Muscle layer of colon (tissue), 2 donors: ENCODE measurements at regions not wholly inside any gene's neighbourhood (a gene's known extent, or its start where the extent isn't known, plus 50 kb on each side); places are given as distances from the start of the nearest gene placed in this dataset.
A peak's percentile ranks its signal among the peaks of the same experiment; 100 is the strongest.

Experiments
- H3K27ac ChIP-seq: one replicate; pipeline ENCODE4 v1.7.0; 2013; ENCODE audit warnings: low read depth, mild to moderate bottlenecking, low read length, moderate library complexity
- H3K27me3 ChIP-seq, 2 donors: one replicate each; pipeline ENCODE4 v1.7.0; 2013; ENCODE audit warnings: low read length in 2 of 2, mild to moderate bottlenecking in 2 of 2; ENCODE audit not compliant: insufficient read depth in 2 of 2, control insufficient read depth in 1 of 2
- H3K36me3 ChIP-seq: one replicate; pipeline ENCODE4 v1.7.0; 2013; ENCODE audit warnings: mild to moderate bottlenecking, low read length; ENCODE audit not compliant: insufficient read depth
- H3K4me1 ChIP-seq: one replicate; pipeline ENCODE4 v1.7.0; 2013; ENCODE audit warnings: mild to moderate bottlenecking, low read length; ENCODE audit not compliant: insufficient read depth
- H3K4me3 ChIP-seq, 2 donors: one replicate each; pipeline ENCODE4 v1.7.0; 2013; ENCODE audit warnings: low read length in 2 of 2, low read depth in 1 of 2, mild to moderate bottlenecking in 1 of 2, moderate library complexity in 1 of 2
- H3K9ac ChIP-seq: one replicate; pipeline ENCODE4 v1.7.0; 2013; ENCODE audit warnings: low read length
- H3K9me3 ChIP-seq: one replicate; pipeline ENCODE4 v1.7.0; 2013; ENCODE audit warnings: mild to moderate bottlenecking, low read length
- donor health status: abdominal sarcoma.
- donor health status: Adenocarcinoma of cecum.

GRCh38 chr12:91316161-91316906, 133.7 kb upstream of the DCN start:
- Histone ChIP-seq H3K4me1 (no peaks in the 10 kb centered on the region), H3K9ac (no peak overlapping the region), H3K4me3 (no peak overlapping the region), H3K36me3 (no peaks in the 10 kb centered on the region), H3K27me3 (no peaks in the 10 kb centered on the region), H3K27ac (no peak overlapping the region), H3K9me3 (no peaks in the 10 kb centered on the region)

DNA sequence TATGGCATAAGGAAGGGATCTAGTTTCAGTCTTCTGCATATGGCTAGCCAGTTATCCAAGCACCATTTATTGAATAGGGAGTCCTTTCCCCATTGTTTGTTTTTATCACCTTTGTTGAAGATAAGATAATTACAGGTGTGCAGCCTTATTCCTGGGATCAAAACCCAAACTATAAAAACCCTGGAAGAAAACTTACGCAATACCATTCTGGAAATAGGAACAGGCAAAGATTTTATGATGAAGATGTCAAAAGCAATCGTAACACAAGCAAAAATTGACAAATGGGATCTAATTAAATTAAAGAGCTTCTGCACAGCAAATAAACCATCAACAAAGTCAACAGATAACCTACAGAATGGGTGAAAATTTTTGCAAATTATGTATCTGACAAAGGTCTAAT, 128.5 kb upstream of the DCN start:
- Histone ChIP-seq H3K36me3 (no peaks in the 10 kb centered on the region), H3K27me3 (no peaks in the 10 kb centered on the region), H3K27ac (no peak overlapping the region), H3K9me3 (no peaks in the 10 kb centered on the region), H3K4me3 (no peak overlapping the region), H3K9ac (no peak overlapping the region), H3K4me1 (peaks cover 10% of the 10 kb centered on the region)

- Histone ChIP-seq H3K27ac (no peak overlapping the region), H3K9ac (no peak overlapping the region), H3K36me3 (no peaks in the 10 kb centered on the region), H3K27me3 (no peaks in the 10 kb centered on the region), H3K9me3 (no peaks in the 10 kb centered on the region), H3K4me3 (no peak overlapping the region), H3K4me1 (peaks cover 10% of the 10 kb centered on the region)
Measured at GRCh38 chr12:91309450-91309849, 126.8 kb upstream of the DCN start.

DNA sequence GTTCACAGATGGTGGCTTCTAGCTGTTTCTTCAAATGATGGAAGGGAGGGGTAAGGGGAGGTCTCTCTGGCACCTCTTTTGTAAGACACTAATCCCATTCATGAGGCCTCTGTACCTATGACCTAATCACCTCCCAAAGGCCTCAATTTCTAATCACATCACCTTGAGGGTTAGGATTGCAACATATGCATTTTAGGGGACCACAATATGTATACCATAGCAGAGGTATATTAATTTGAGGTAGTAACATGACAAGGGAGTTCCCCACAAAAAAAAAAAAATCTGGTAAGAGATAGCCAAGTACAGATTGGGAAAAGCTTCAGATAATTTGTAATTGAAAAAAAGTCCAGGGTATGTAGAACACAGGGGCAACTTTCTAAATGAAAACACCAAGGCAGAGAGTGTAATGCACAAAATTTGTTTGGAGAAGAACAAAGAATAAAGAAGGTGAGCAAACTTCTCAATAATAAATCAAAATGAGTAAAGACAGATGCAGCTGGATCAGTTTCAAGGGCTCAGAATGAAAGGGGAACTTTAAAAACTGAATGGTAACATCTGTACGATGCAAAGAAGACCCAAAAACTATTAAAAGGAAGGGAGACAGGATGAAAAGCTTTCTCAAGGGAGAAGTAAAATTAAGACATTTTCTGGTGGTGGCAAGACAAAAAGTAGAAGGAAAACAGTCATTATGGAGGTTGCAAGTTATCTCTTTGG, 125.5 kb upstream of the DCN start:
- no peak overlapping the region for H3K4me3 ChIP-seq
- H3K27ac ChIP-seq: no peak overlapping the region
- H3K4me1 ChIP-seq: peaks cover 10% of the 10 kb centered on the region
- no peaks in the 10 kb centered on the region for H3K36me3 ChIP-seq
- no peak overlapping the region for H3K9ac ChIP-seq
- no peaks in the 10 kb centered on the region for H3K27me3 ChIP-seq
- H3K9me3 ChIP-seq: no peaks in the 10 kb centered on the region

DNA sequence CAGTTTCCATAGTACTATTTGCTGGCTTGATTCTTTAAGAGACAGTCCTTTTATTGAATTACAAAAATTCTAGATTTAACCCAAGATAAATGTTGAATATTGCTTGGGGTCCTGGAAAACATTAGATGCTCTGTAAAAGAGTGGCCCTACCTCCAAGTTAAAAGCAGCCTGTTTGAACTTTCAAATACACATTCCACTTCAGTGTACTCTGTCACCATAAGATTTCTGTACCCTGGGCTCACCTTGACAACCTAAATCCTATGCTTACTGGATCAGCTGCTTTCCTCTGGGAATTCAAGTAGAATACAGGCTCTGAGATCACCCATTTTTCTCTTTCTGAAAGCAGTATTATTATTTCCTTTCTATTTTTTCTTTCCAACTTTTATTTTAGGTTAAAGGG, 107.7 kb upstream of the DCN start:
- Histone ChIP-seq H3K4me1 (no peaks in the 10 kb centered on the region), H3K27me3 (no peaks in the 10 kb centered on the region), H3K4me3 (no peak overlapping the region), H3K27ac (no peak overlapping the region), H3K9ac (no peak overlapping the region), H3K9me3 (no peaks in the 10 kb centered on the region), H3K36me3 (no peaks in the 10 kb centered on the region)

DNA sequence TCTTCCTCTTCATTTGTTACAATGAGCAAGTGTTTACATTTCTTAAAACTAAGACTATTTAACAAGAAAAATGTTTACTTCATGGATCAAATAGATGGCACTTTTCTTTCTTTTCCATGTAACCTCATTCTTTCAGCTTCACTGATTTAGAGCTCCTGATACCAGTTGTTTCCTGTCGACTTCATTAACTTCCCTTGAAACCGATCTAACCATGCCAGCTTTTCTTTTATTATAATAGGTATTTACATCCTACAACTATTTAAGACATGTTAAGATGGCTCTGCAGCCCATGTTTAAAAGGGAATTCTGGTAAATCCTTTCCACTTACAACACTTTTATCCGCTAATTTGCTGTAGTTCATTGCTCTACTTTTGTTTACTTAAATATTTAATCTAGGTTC, 107.3 kb upstream of the DCN start:
- H3K27ac ChIP-seq: no peak overlapping the region
- no peaks in the 10 kb centered on the region for H3K36me3 ChIP-seq
- H3K27me3 ChIP-seq: no peaks in the 10 kb centered on the region
- H3K4me1 ChIP-seq: no peaks in the 10 kb centered on the region
- H3K9ac ChIP-seq: no peak overlapping the region
- no peak overlapping the region for H3K4me3 ChIP-seq
- no peaks in the 10 kb centered on the region for H3K9me3 ChIP-seq

- no peaks in the 10 kb centered on the region for H3K27me3 ChIP-seq
- H3K4me3 ChIP-seq: no peak overlapping the region
- no peak overlapping the region for H3K9ac ChIP-seq
- no peaks in the 10 kb centered on the region for H3K36me3 ChIP-seq
- H3K4me1 ChIP-seq: no peaks in the 10 kb centered on the region
- H3K27ac ChIP-seq: no peak overlapping the region
- H3K9me3 ChIP-seq: no peaks in the 10 kb centered on the region
Measured at GRCh38 chr12:91289072-91289471, 106.5 kb upstream of the DCN start.

- no peak overlapping the region for H3K4me3 ChIP-seq
- H3K27me3 ChIP-seq: no peaks in the 10 kb centered on the region
- H3K9ac ChIP-seq: no peak overlapping the region
- H3K9me3 ChIP-seq: no peaks in the 10 kb centered on the region
- H3K27ac ChIP-seq: no peak overlapping the region
- H3K36me3 ChIP-seq: no peaks in the 10 kb centered on the region
- H3K4me1 ChIP-seq: no peaks in the 10 kb centered on the region
Measured at GRCh38 chr12:91287753-91288152, 105.1 kb upstream of the DCN start.

DNA sequence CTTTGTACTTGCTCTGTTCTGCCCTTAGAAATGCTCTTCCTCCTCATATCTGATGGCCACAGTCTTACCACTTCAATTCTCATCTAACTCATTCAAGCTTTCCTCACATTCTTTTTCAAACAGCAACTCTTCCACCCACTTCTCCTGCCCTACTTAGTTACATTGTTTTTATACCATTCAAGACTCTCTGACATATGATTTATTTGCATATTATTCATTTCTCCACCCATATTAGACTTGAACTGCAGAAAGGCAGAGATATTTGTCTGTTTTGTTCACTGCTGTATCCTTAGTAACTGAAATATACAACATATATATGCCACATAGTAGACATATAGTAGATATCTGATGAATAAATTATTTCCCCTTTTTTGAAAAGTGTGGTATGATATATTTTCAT, 95.5 kb upstream of the DCN start:
- Histone ChIP-seq H3K4me1 (peaks cover 23% of the 10 kb centered on the region), H3K36me3 (no peaks in the 10 kb centered on the region), H3K27ac (no peak overlapping the region), H3K9ac (no peak overlapping the region), H3K4me3 (no peak overlapping the region), H3K9me3 (no peaks in the 10 kb centered on the region), H3K27me3 (no peaks in the 10 kb centered on the region)

GRCh38 chr12:91276509-91276908, 93.9 kb upstream of the DCN start:
- Histone ChIP-seq H3K4me1 (peaks cover 31% of the 10 kb centered on the region), H3K9ac (no peak overlapping the region), H3K9me3 (no peaks in the 10 kb centered on the region), H3K27ac (no peak overlapping the region), H3K36me3 (no peaks in the 10 kb centered on the region), H3K27me3 (no peaks in the 10 kb centered on the region), H3K4me3 (no peak overlapping the region)

- no peaks in the 10 kb centered on the region for H3K27me3 ChIP-seq
- H3K27ac ChIP-seq: peak overlapping the region; percentile 1
- no peak overlapping the region for H3K4me3 ChIP-seq
Measured at GRCh38 chr12:91275321-91275720, 92.7 kb upstream of the DCN start.

DNA sequence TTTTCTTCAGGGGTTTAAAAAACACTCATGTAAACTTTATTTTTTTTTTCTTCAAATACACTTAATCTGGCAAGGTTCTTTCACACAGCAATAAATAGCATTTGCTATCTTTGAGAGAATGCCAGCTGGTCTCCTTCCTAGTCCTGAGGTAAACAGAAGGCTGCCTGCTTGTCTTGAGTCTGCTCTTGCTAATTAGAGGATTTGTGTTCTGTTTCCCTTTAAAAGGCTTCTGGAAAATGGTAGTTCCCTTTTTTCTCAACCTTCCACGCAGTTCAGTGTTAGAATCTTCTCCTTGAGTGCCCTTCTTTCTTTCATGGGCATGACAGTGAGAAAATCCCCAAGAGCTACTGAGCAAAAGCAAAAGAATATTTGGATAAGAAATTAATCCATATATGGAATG, 92.3 kb upstream of the DCN start:
- Histone ChIP-seq H3K9ac (no peak overlapping the region), H3K27ac (peak overlapping the region; percentile 1), H3K4me1 (peaks cover 31% of the 10 kb centered on the region), H3K4me3 (peak overlapping the region in 1 of 2 donors; percentile 21), H3K36me3 (no peaks in the 10 kb centered on the region), H3K9me3 (no peaks in the 10 kb centered on the region), H3K27me3 (no peaks in the 10 kb centered on the region)

More at GRCh38 chr12:91275321-91275720, 92.7 kb upstream of the DCN start:
- Histone ChIP-seq H3K4me1 (peaks cover 31% of the 10 kb centered on the region), H3K9ac (no peak overlapping the region), H3K36me3 (no peaks in the 10 kb centered on the region), H3K9me3 (no peaks in the 10 kb centered on the region)
